CD4-positive, alpha-beta T cell treated with Interleukin-17A for 1 hour (primary cell): ENCODE measurements at regions not wholly inside any gene's neighbourhood (a gene's known extent, or its start where the extent isn't known, plus 50 kb on each side); places are given as distances from the start of the nearest gene placed in this dataset.
"Not testable (repeated sequence)": the region's sequence is repeated elsewhere in the genome, so short reads cannot be mapped to it uniquely, and the experiment has no call there.

Experiments used
- DNase-seq: peaks from one replicate; pipeline ENCODE4 v3.0.0-alpha.2; 2020

GRCh38 chr20:1810572-1810925 lies 84.7 kb upstream of the SIRPA start:
- no peak for DNase-seq

GRCh38 chr20:1809611-1810510 lies 85.3 kb upstream of the SIRPA start:
- no peak for DNase-seq

GRCh38 chr20:1809131-1809572 lies 86.1 kb upstream of the SIRPA start:
- no peak for DNase-seq

- no peak for DNase-seq
Measured at GRCh38 chr20:1808101-1808500, 87.1 kb upstream of the SIRPA start.

- DNase-seq: no peak
Measured at GRCh38 chr20:1807394-1807793, 87.8 kb upstream of the SIRPA start.

GRCh38 chr20:1806456-1806855 lies 88.8 kb upstream of the SIRPA start:
- no peak for DNase-seq

- DNase-seq: no peak
Measured at GRCh38 chr20:1805816-1806215, 89.4 kb upstream of the SIRPA start.

GRCh38 chr20:1805161-1805581 lies 90.0 kb upstream of the SIRPA start:
- no peak for DNase-seq

- DNase-seq: no peak
Measured at GRCh38 chr20:1804554-1804956, 90.7 kb upstream of the SIRPA start.

- DNase-seq: no peak
Measured at GRCh38 chr20:1803932-1804501, 91.2 kb upstream of the SIRPA start.

- peak; percentile 21 for DNase-seq
Measured at GRCh38 chr20:1803061-1803931, 91.9 kb upstream of the SIRPA start.

- peak; percentile 15 for DNase-seq
Measured at GRCh38 chr20:1802385-1803060, 92.7 kb upstream of the SIRPA start.

- DNase-seq: no peak
Measured at GRCh38 chr20:1801929-1802306, 93.3 kb upstream of the SIRPA start.

- no peak for DNase-seq
Measured at GRCh38 chr20:1801225-1801928, 93.8 kb upstream of the SIRPA start.

GRCh38 chr20:1800777-1801176 lies 94.4 kb upstream of the SIRPA start:
- DNase-seq: no peak

- no peak for DNase-seq
Measured at GRCh38 chr20:1800180-1800579, 95.0 kb upstream of the SIRPA start.

- not testable (repeated sequence) for DNase-seq
Measured at GRCh38 chr20:1799746-1800145, 95.5 kb upstream of the SIRPA start.

- no peak for DNase-seq
Measured at GRCh38 chr20:1798982-1799381, 96.2 kb upstream of the SIRPA start.

- no peak for DNase-seq
Measured at GRCh38 chr20:1793821-1794220, 101.4 kb upstream of the SIRPA start.

- no peak for DNase-seq
Measured at GRCh38 chr20:1792274-1792673, 102.9 kb upstream of the SIRPA start.

- no peak for DNase-seq
Measured at GRCh38 chr20:1790386-1790785, 104.8 kb upstream of the SIRPA start.

- no peak for DNase-seq
Measured at GRCh38 chr20:1788044-1788443, 107.2 kb upstream of the SIRPA start.
